Activated T-helper 17 cell treated with anti-CD3 and anti-CD28 coated beads, Interleukin-2, amount 50 U/mL, for 72 hours (primary cell): ENCODE measurements at regions not wholly inside any gene's neighbourhood (a gene's known extent, or its start where the extent isn't known, plus 50 kb on each side); places are given as distances from the start of the nearest gene placed in this dataset.

Source experiments
- ATAC-seq: fragments of 150-1000 bp; cut with Tn5 transposase; replicated peaks from 2 replicates; pipeline ENCODE4 v1.10.0; 2021; ENCODE audit warnings: mild to moderate bottlenecking, moderate library complexity
- H3K27ac Mint-ChIP-seq: one replicate; pipeline ENCODE4 v1.8.0; 2022; ENCODE audit warnings: mixed read lengths
- H3K27me3 Mint-ChIP-seq: one replicate; pipeline ENCODE4 v1.8.0; 2022; ENCODE audit warnings: mixed read lengths
- H3K36me3 Mint-ChIP-seq: one replicate; pipeline ENCODE4 v1.8.0; 2022; ENCODE audit warnings: low read depth, mild to moderate bottlenecking, mixed read lengths
- H3K4me1 Mint-ChIP-seq: one replicate; pipeline ENCODE4 v1.8.0; 2022; ENCODE audit warnings: mixed read lengths
- H3K4me3 Mint-ChIP-seq: one replicate; pipeline ENCODE4 v1.8.0; 2022; ENCODE audit warnings: mild to moderate bottlenecking, mixed read lengths
- H3K9me3 Mint-ChIP-seq: one replicate; pipeline ENCODE4 v1.8.0; 2022; ENCODE audit warnings: mixed read lengths

DNA sequence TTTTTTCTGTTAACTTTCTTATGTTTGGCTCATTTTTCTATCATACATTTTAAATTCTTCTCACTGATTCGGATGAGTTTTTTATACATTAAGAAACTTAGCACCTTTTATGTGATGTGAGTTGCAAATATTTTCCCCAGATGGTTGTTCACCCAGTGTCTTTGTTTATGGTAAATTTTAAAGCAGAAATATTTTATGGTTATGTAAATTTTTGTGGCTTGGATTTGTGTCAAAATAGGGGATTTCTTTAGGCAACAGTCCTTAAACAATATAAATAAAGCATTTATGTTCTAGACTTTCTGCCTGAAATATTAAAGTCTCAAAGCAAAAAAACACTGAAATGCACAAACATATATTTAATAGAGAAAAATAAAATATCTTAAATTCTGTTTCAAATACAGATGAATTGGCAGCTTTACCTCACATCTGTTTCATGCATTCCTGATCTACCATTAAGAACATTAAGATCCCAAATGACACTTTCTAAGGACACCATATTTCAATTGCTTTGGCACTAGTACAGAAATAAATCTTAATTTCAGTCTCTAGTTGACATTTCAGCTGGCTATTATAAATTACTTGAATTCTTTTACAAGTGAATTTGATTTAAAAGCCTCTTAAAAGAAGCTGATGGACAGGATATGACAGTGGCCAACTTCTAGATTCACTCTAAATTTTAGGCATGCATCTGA, 646.6 kb downstream of the HACE1 start:
- no peaks in the 10 kb centered on the region for H3K9me3 Mint-ChIP-seq
- no peak for ATAC-seq
- H3K27ac Mint-ChIP-seq, result no peak overlapping the region
- no peaks in the 10 kb centered on the region for H3K36me3 Mint-ChIP-seq
- no peak overlapping the region for H3K4me3 Mint-ChIP-seq
- H3K27me3 Mint-ChIP-seq, result no peaks in the 10 kb centered on the region
- H3K4me1 Mint-ChIP-seq, result no peaks in the 10 kb centered on the region

DNA sequence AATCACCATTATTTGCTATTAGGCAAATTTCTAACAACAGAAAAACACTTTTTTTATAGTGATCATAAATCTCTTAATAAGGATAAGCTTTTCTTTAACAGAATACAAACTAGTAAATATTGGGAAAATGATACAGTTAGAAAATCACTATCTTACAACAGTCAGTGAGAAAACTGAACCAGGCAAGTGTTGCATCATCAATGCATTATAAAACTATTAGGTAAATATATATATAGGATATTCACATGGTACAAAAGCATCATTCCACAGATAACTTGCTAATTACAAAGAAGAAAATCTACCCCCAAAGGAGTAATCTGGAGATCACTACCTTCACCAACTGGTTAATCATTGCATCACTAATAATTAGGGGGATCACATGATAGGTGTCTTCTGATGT, 652.1 kb downstream of the HACE1 start:
- Mint-ChIP-seq H3K27ac (no peak overlapping the region), H3K9me3 (peaks cover 3% of the 10 kb centered on the region), H3K4me3 (no peak overlapping the region), H3K36me3 (no peaks in the 10 kb centered on the region), H3K27me3 (no peaks in the 10 kb centered on the region), H3K4me1 (no peaks in the 10 kb centered on the region)
- no peak for ATAC-seq

DNA sequence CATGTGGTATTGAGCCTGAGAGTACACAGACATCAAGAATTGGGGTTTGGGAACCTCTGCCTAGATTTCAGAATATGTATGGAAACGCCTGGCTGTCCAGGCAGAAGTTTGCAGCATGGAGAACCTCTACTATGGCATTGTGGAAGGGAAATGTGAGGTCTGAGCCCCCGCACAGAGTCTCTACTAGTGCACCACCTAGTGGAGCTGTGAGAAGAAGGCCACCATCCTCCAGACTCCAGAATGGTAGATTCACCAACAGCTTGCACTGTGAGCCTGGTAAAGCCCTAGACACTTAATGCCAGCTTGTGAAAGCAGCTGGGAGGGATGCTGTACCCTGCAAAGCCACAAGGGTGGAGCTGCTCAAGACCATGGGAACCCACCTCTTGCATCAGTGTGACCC, 658.2 kb downstream of the HACE1 start:
- no peaks in the 10 kb centered on the region for H3K4me1 Mint-ChIP-seq
- H3K9me3 Mint-ChIP-seq, result peaks cover 9% of the 10 kb centered on the region
- ATAC-seq, result no peak
- no peaks in the 10 kb centered on the region for H3K36me3 Mint-ChIP-seq
- H3K27ac Mint-ChIP-seq, result no peak overlapping the region
- no peak overlapping the region for H3K4me3 Mint-ChIP-seq
- H3K27me3 Mint-ChIP-seq, result no peaks in the 10 kb centered on the region

- no peaks in the 10 kb centered on the region for H3K4me1 Mint-ChIP-seq
- H3K9me3 Mint-ChIP-seq, result peaks cover 4% of the 10 kb centered on the region
- ATAC-seq, result no peak
- no peaks in the 10 kb centered on the region for H3K27me3 Mint-ChIP-seq
- H3K27ac Mint-ChIP-seq, result no peak overlapping the region
- no peak overlapping the region for H3K4me3 Mint-ChIP-seq
- H3K36me3 Mint-ChIP-seq, result no peaks in the 10 kb centered on the region
Observed at GRCh38 chr6:104187616-104188015, 672.1 kb downstream of the HACE1 start.

GRCh38 chr6:104186831-104187230, 672.9 kb downstream of the HACE1 start:
- Mint-ChIP-seq H3K27me3 (no peaks in the 10 kb centered on the region), H3K4me3 (no peak overlapping the region), H3K27ac (no peak overlapping the region), H3K36me3 (no peaks in the 10 kb centered on the region), H3K4me1 (no peaks in the 10 kb centered on the region), H3K9me3 (peaks cover 4% of the 10 kb centered on the region)
- ATAC-seq, result no peak

- H3K4me3 Mint-ChIP-seq, result no peak overlapping the region
- no peak overlapping the region for H3K27ac Mint-ChIP-seq
- no peaks in the 10 kb centered on the region for H3K4me1 Mint-ChIP-seq
- ATAC-seq, result no peak
- no peaks in the 10 kb centered on the region for H3K36me3 Mint-ChIP-seq
- H3K9me3 Mint-ChIP-seq, result no peaks in the 10 kb centered on the region
- no peaks in the 10 kb centered on the region for H3K27me3 Mint-ChIP-seq
Observed at GRCh38 chr6:104183816-104184435, 675.8 kb downstream of the HACE1 start.

GRCh38 chr6:104182811-104183210, 676.9 kb downstream of the HACE1 start:
- no peaks in the 10 kb centered on the region for H3K27me3 Mint-ChIP-seq
- H3K4me1 Mint-ChIP-seq, result no peaks in the 10 kb centered on the region
- ATAC-seq, result no peak
- H3K4me3 Mint-ChIP-seq, result no peak overlapping the region
- no peak overlapping the region for H3K27ac Mint-ChIP-seq
- H3K36me3 Mint-ChIP-seq, result no peaks in the 10 kb centered on the region
- no peaks in the 10 kb centered on the region for H3K9me3 Mint-ChIP-seq

DNA sequence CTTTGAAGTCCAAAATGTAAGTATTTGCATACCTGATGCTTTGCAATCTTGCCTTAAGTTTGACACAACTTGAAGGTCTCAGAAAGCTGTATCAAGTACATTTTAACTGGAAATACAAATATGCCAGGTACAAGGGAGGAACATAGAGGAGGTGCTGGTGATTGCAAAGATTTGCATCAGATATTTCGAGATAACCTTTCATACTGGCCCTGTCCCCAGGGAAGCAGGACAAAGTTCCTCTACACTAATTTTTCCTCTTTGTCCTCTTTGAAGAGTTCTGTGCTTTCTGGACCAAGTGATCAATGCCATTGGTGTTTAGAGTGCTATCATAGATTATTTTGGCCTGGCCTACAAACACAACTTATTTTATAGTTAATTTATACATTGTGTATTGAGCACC, 686.1 kb downstream of the HACE1 start:
- H3K9me3 Mint-ChIP-seq, result no peaks in the 10 kb centered on the region
- no peaks in the 10 kb centered on the region for H3K27me3 Mint-ChIP-seq
- ATAC-seq, result no peak
- H3K27ac Mint-ChIP-seq, result no peak overlapping the region
- no peaks in the 10 kb centered on the region for H3K36me3 Mint-ChIP-seq
- H3K4me3 Mint-ChIP-seq, result no peak overlapping the region
- no peaks in the 10 kb centered on the region for H3K4me1 Mint-ChIP-seq

DNA sequence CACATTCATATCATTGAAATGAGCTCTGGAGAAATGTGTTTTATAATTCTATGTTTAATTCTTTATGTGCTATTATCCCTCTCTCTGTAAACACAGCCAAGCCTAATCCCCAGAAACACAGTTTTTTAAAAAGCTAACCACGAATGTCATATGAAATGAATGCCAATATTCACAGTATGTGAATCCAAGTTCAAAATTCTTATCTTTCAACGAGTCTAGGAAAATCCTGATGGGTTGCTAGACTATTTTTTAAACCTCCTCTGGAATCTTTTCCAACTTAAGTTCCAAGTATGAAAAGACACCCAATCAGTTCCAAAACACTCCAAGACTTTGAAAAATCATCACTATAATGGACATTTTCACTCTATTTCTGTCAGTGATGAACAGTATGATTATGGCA, 689.3 kb downstream of the HACE1 start:
- no peaks in the 10 kb centered on the region for H3K27me3 Mint-ChIP-seq
- no peaks in the 10 kb centered on the region for H3K4me1 Mint-ChIP-seq
- H3K9me3 Mint-ChIP-seq, result peaks cover 7% of the 10 kb centered on the region
- no peaks in the 10 kb centered on the region for H3K36me3 Mint-ChIP-seq
- no peak overlapping the region for H3K4me3 Mint-ChIP-seq
- no peak for ATAC-seq
- H3K27ac Mint-ChIP-seq, result no peak overlapping the region

DNA sequence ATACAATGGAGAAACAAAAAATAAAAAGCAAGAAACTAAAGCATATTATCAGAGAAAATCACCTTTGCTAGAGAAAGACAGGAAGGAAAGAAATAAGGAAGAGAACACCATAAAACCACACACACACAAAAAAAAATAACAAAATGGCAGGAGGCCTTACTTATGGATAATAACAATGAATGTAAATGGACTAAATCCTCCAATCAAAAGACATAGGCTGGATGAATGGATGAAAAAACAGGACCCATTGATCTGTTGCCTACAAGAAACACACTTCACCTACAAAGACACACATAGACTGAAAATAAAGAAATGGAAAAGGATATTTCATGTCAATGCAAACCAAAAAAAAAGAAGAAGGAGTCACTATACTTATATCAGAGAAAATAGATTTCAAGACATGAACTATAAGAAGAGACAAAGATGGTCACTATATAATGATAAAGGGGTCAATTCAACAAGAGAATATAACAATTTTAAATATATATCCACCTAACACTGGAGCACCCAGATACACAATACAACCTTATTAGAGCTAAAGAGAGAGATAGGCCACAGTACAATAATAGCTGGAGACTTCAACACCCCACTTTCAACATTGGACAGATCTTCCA, 693.6 kb downstream of the HACE1 start:
- H3K36me3 Mint-ChIP-seq, result no peaks in the 10 kb centered on the region
- no peaks in the 10 kb centered on the region for H3K27me3 Mint-ChIP-seq
- no peak overlapping the region for H3K27ac Mint-ChIP-seq
- H3K9me3 Mint-ChIP-seq, result peaks cover 11% of the 10 kb centered on the region
- no peak overlapping the region for H3K4me3 Mint-ChIP-seq
- no peaks in the 10 kb centered on the region for H3K4me1 Mint-ChIP-seq
- ATAC-seq, result no peak

DNA sequence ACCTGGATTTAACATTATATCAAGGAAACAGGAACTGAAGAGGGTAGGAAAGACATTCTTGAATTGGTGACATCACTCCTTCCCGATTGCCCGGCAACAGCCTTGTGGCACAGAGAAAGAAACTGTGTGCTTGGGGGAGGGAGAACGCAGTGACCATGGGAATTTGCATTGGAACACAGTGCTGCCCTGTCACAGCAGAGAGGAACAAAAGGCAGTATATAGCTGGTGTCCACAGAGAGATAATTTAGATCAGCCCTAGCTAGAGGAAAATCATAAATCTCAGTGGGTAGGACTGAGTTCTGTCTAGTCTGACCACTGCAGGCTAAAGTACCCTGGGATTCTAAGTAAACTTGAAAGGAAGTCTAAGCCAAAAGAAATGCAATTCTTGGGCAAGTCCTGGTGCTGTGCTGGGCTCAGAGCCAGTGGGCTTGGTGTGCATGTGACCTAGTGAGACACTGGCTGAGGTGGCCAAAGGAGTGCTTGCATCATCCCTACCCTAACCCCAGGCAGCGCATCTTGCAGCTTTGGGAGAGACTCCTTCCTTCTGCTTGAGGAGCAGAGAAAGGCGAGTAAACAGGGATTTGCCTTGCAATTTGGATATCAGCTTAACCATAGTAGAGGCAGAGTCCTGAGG, 697.6 kb downstream of the HACE1 start:
- H3K9me3 Mint-ChIP-seq, result peaks cover 11% of the 10 kb centered on the region
- no peaks in the 10 kb centered on the region for H3K4me1 Mint-ChIP-seq
- no peaks in the 10 kb centered on the region for H3K27me3 Mint-ChIP-seq
- H3K36me3 Mint-ChIP-seq, result no peaks in the 10 kb centered on the region
- H3K27ac Mint-ChIP-seq, result no peak overlapping the region
- no peak for ATAC-seq
- no peak overlapping the region for H3K4me3 Mint-ChIP-seq

DNA sequence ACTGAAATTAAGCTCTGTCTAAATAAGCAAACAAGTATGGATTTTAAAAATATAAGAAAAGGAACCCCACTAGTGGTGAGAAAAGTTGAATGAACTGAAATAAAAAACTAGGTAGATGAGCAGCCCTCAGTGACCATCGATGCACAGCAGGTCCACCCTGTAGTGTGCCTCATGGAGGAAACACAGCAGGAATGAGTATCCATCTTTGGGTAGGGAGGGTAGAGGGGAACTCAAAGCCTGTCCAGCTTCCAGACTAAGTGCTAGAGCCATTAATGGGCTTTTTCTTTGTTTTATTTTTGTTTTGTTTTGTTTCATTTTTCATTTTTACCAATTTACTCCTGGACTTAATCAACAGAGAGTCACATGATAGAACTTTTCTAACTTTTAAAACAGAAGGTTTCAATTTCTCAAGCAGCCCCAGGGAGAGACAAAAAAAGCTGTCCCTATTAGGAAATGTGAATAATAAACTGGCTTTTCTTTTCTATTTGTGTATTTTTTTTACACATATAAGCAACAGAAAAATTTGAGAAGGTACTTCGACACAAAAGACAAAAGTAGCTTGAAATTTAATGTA, 700.6 kb downstream of the HACE1 start:
- no peaks in the 10 kb centered on the region for H3K4me1 Mint-ChIP-seq
- no peak overlapping the region for H3K4me3 Mint-ChIP-seq
- ATAC-seq, result no peak
- no peaks in the 10 kb centered on the region for H3K36me3 Mint-ChIP-seq
- H3K27ac Mint-ChIP-seq, result no peak overlapping the region
- no peaks in the 10 kb centered on the region for H3K27me3 Mint-ChIP-seq
- peaks cover 3% of the 10 kb centered on the region for H3K9me3 Mint-ChIP-seq

DNA sequence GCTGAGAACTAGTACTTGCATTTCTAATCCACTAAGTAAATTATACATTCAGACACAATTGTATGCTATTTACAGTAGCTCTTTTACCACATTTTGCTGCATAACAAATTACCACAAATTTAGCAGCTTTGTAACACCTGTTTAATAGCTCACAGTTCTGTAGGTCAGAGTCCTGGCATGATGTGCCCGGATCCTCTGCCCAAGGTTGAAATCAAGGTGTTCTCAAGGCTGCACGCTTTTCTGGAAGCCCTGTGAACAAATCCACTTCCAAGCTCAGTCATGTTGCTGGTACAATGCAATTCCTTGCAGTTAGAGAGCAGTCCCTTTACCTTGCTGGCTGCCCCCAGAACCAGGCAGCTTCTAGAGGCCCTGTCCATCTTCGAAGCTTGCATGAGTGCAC, 716.0 kb downstream of the HACE1 start:
- H3K9me3 Mint-ChIP-seq, result no peaks in the 10 kb centered on the region
- H3K36me3 Mint-ChIP-seq, result no peaks in the 10 kb centered on the region
- no peaks in the 10 kb centered on the region for H3K4me1 Mint-ChIP-seq
- H3K27me3 Mint-ChIP-seq, result peaks cover 4% of the 10 kb centered on the region
- no peak for ATAC-seq
- H3K4me3 Mint-ChIP-seq, result no peak overlapping the region
- no peak overlapping the region for H3K27ac Mint-ChIP-seq

- H3K36me3 Mint-ChIP-seq, result no peaks in the 10 kb centered on the region
- no peak overlapping the region for H3K4me3 Mint-ChIP-seq
- H3K27ac Mint-ChIP-seq, result no peak overlapping the region
- no peaks in the 10 kb centered on the region for H3K4me1 Mint-ChIP-seq
- peaks cover 4% of the 10 kb centered on the region for H3K27me3 Mint-ChIP-seq
- no peak for ATAC-seq
- no peaks in the 10 kb centered on the region for H3K9me3 Mint-ChIP-seq
Observed at GRCh38 chr6:104134876-104135275, 724.8 kb downstream of the HACE1 start.

- no peaks in the 10 kb centered on the region for H3K9me3 Mint-ChIP-seq
- ATAC-seq, result no peak
- no peaks in the 10 kb centered on the region for H3K27me3 Mint-ChIP-seq
- H3K4me1 Mint-ChIP-seq, result no peaks in the 10 kb centered on the region
- H3K27ac Mint-ChIP-seq, result no peak overlapping the region
- H3K36me3 Mint-ChIP-seq, result no peaks in the 10 kb centered on the region
- H3K4me3 Mint-ChIP-seq, result no peak overlapping the region
Observed at GRCh38 chr6:104130343-104130742, 729.4 kb downstream of the HACE1 start.
